ENCODE measurements at regions not wholly inside any gene's neighbourhood (a gene's known extent, or its start where the extent isn't known, plus 50 kb on each side); places are given as distances from the start of the nearest gene placed in this dataset.

GRCh38 chr11:122441666-122442035 is 213.9 kb upstream of the UBASH3B start:
- TF ChIP-seq CREB1 (IDR thresholded peaks at IDR 0.05; ENCODE audit: low read depth) (no peak), TAF1 (IDR thresholded peaks at IDR 0.05; ENCODE audit: low read depth) (no peak), FOXM1 (IDR thresholded peaks at IDR 0.05; ENCODE audit: borderline replicate concordance, low read depth) (no peak), MAX (IDR thresholded peaks at IDR 0.05) (no peak), YY1 (IDR thresholded peaks at IDR 0.05; ENCODE audit: low read depth) (no peak), RAD21 (IDR thresholded peaks at IDR 0.05; ENCODE audit: low read depth) (no peak), CEBPB (IDR thresholded peaks at IDR 0.05) (no peak), TCF12 (IDR thresholded peaks at IDR 0.05; ENCODE audit: low read depth) (no peak), EP300 (IDR thresholded peaks at IDR 0.05; ENCODE audit: borderline replicate concordance) (no peak)
- TF ChIP-seq, protein P1, sequence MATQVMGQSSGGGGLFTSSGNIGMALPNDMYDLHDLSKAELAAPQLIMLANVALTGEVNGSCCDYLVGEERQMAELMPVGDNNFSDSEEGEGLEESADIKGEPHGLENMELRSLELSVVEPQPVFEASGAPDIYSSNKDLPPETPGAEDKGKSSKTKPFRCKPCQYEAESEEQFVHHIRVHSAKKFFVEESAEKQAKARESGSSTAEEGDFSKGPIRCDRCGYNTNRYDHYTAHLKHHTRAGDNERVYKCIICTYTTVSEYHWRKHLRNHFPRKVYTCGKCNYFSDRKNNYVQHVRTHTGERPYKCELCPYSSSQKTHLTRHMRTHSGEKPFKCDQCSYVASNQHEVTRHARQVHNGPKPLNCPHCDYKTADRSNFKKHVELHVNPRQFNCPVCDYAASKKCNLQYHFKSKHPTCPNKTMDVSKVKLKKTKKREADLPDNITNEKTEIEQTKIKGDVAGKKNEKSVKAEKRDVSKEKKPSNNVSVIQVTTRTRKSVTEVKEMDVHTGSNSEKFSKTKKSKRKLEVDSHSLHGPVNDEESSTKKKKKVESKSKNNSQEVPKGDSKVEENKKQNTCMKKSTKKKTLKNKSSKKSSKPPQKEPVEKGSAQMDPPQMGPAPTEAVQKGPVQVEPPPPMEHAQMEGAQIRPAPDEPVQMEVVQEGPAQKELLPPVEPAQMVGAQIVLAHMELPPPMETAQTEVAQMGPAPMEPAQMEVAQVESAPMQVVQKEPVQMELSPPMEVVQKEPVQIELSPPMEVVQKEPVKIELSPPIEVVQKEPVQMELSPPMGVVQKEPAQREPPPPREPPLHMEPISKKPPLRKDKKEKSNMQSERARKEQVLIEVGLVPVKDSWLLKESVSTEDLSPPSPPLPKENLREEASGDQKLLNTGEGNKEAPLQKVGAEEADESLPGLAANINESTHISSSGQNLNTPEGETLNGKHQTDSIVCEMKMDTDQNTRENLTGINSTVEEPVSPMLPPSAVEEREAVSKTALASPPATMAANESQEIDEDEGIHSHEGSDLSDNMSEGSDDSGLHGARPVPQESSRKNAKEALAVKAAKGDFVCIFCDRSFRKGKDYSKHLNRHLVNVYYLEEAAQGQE (IDR thresholded peaks at IDR 0.05; ENCODE audit: low read depth): no peak
